HCT116 (cell line): ENCODE measurements at regions not wholly inside any gene's neighbourhood (a gene's known extent, or its start where the extent isn't known, plus 50 kb on each side); places are given as distances from the start of the nearest gene placed in this dataset.
"Not testable (repeated sequence)": the region's sequence is repeated elsewhere in the genome, so short reads cannot be mapped to it uniquely, and the experiment has no call there.

Experiments used
- CTCF ChIP-seq, 3 experiments: fragments of 200-600 bp in 1 of 3; sonication (generic) in 1 of 3; IDR thresholded peaks in 2 of 3; conservative IDR thresholded peaks in 1 of 3; 2 replicates each; pipeline ENCODE4 v1.5.1; 2012 to 2017; ENCODE audit warnings: low read depth in 2 of 3, low read length in 2 of 3, antibody characterized with exemption in 1 of 3, borderline replicate concordance in 1 of 3, control low read depth in 1 of 3, mild to moderate bottlenecking in 1 of 3, mixed read lengths in 1 of 3, mixed run types in 1 of 3, moderate library complexity in 1 of 3; ENCODE audit not compliant: insufficient read depth in 1 of 3
- JUND ChIP-seq: IDR thresholded peaks from 2 replicates; pipeline ENCODE4 v1.6.1; 2012
- POLR2AphosphoS5 ChIP-seq: IDR thresholded peaks from 2 replicates; pipeline ENCODE4 v1.6.1; 2011; ENCODE audit warnings: mild to moderate bottlenecking, low read depth, low read length, moderate library complexity
- SIN3A ChIP-seq: IDR thresholded peaks from 2 replicates; pipeline ENCODE4 v1.6.1; 2012; ENCODE audit warnings: low read depth
- TCF7L2 ChIP-seq: IDR thresholded peaks from 2 replicates; pipeline ENCODE4 v1.7.0; 2011; ENCODE audit warnings: borderline replicate concordance, inconsistent platforms; ENCODE audit not compliant: insufficient read depth, insufficient read length; ENCODE audit errors: extremely low read depth
- YY1 ChIP-seq: IDR thresholded peaks from 2 replicates; pipeline ENCODE4 v1.6.1; 2011; ENCODE audit warnings: low read length, low read depth, moderate library complexity, mild to moderate bottlenecking; ENCODE audit not compliant: insufficient replicate concordance; ENCODE audit errors: extremely low read depth
- ZFX ChIP-seq: fragments of 450-650 bp; IDR thresholded peaks from 2 replicates; pipeline ENCODE4 v1.6.1; 2017

GRCh38 chr10:16165067-16165466, 271.7 kb upstream of the PTER start:
- TF ChIP-seq ZFX; CTCF (IDR thresholded peaks at IDR 0.05 in 2 of 3, conservative IDR thresholded peaks at IDR 0.05 in 1 of 3; ENCODE audit: borderline replicate concordance in 1 of 3, insufficient read depth in 1 of 3, low read depth in 2 of 3, low read length in 2 of 3); TCF7L2; JUND; YY1; POLR2AphosphoS5; SIN3A: not testable (repeated sequence)
